ACHN (cell line): ENCODE measurements at regions not wholly inside any gene's neighbourhood (a gene's known extent, or its start where the extent isn't known, plus 50 kb on each side); places are given as distances from the start of the nearest gene placed in this dataset.
"Not testable (repeated sequence)": the region's sequence is repeated elsewhere in the genome, so short reads cannot be mapped to it uniquely, and the experiment has no call there.

Experiments
- DNase-seq: peaks from one replicate; pipeline ENCODE4 v3.0.0-alpha.2; 2015
- in situ Hi-C: cut with HindIII; loops from 2 replicates; pipeline ENCODE4 v1.10.0; 2017; ENCODE audit warnings: low sequenced_read_pairs, low pct_ligation_motif_present, low pct_unique_long_range_greater_than_20kb

DNA sequence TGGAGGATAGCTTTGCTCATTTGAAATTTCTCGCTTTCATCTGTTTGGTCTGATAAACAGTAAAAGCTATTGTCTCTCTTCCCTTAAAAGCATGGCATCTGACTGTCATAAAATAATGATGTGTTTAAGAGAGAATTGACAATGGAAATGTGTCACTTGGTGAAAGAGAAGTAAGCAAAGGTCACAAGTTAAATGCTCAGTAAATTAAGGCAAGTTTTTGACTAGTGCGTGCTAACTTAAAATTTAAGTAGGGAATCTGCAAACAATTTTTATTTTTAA, 161.6 kb upstream of the ANKRD50 start:
- in situ Hi-C loops = no loop called here
- DNase-seq = no peak

DNA sequence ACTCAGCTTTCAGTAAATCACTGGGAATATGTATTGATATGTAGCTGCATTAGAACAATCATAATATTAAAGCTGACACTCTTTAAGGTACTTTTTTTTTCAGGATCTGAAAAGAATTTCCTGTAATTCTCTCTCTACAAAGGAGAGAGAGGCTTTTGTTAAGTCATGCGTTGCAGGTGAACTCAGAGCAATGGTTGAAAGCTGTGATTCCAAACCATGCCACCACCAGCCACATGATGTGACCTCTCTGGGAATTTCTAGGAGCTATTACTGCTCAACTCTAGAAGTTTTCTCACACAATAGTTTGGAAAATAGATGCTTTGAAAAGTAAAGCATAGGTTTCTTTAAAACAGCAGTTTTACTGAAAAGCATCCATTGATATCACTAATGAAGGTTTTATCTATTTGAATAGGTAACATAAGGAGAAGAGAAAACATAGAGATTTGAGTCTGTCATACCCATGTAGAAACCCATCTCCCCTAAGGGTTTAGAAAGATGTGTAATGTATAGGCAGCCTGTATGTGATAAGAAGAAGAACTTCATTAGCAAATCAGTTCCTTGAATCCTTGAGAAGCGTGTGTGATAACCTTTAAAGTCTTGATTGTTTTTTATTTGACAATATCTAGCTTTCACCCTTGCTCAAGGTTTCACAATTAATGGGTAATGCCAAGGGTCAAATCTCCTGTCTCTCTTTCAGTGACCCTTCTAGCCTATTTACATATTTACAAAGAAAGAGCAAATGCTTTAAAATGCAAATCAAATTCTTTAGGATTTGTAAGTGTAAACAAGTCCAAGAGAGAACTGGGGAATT, 161.0 kb upstream of the ANKRD50 start:
- in situ Hi-C loops = no loop called here
- no peak for DNase-seq

DNA sequence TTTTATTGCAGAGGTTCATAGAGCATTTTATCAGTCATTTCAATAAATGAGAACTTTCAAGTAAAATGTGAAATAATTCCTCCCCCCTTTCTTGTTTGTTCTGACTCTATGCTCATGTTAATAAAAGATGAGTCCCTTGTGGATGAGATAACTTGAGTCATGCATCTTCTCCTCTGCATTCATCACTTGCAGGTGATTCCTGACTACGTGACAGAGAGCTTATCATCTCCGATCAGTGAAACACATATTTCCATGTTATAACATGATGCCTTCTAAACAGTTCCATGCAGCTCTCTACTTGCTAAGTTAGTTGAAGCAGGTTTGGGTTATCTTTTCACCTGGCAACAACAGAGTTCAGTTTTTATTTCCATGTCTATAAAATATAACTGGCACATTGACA, 160.1 kb upstream of the ANKRD50 start:
- in situ Hi-C loops = no loop called here
- no peak for DNase-seq

- no peak for DNase-seq
- in situ Hi-C loops = no loop called here
Measured at GRCh38 chr4:124869961-124870495, 157.5 kb upstream of the ANKRD50 start.

DNA sequence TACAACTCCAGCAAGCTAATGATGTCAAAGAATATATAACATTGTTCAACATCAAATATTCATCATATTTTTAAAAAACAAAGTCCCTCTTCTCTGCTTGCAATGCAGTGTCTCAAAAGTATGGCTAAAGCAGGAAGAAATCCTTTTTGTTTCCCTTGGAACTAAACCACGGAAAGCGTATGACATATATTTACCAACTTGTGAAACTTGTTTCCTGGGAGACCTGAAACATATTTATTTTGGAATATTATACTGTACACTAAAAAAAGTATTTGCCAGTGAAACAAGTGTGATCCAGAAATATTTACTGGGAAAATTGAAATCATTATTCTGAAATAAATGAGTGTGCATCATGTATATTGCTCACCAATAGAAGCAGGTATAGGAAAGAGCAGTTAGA, 156.0 kb upstream of the ANKRD50 start:
- DNase-seq = no peak
- in situ Hi-C loops = no loop called here

GRCh38 chr4:124867536-124867935, 155.0 kb upstream of the ANKRD50 start:
- in situ Hi-C loops = no loop called here
- DNase-seq = no peak

GRCh38 chr4:124866301-124866700, 153.8 kb upstream of the ANKRD50 start:
- in situ Hi-C loops = no loop called here
- DNase-seq = no peak

- no peak for DNase-seq
- in situ Hi-C loops = no loop called here
Measured at GRCh38 chr4:124863040-124863545, 150.6 kb upstream of the ANKRD50 start.

DNA sequence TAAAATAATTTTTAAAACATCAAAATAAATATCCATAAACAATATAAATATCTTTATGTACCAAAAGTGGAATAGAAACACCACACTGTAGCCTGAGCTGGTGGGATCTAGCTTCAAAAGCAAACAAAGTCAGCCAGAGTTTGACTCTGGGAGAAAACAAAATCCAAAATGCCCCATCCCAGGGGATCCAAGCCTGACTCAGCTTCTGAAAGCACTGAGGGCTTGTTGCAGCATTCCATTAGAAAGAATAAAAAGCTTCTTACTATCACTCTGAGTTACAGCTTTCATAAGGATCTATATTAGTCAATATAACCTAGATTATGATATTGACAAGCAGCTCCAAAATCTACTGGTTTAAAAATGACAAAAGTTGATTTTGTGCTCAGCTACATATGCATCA, 149.7 kb upstream of the ANKRD50 start:
- DNase-seq = no peak
- in situ Hi-C loops = no loop called here

GRCh38 chr4:124861761-124862160, 149.2 kb upstream of the ANKRD50 start:
- in situ Hi-C loops = no loop called here
- no peak for DNase-seq

GRCh38 chr4:124854968-124855367, 142.4 kb upstream of the ANKRD50 start:
- in situ Hi-C loops = no loop called here
- no peak for DNase-seq

DNA sequence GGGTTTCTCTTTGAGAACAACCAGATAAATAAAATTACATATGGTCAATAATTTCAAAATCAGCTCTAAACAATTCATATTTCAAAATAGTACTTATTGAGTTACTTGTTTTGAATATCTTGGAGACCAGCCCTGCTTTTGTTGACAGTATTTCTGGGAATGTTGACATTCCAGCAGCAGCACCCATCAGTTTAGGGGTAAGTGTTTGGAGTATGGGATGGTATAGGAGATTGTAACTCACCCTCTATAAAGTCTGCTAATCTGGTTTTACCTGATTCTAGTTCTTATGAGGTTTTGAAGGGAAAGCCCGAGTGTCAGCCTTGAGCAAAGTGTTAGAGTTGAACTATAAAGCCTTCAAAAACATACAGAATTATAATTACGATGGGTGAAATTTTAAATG, 139.2 kb upstream of the ANKRD50 start:
- in situ Hi-C loops = no loop called here
- no peak for DNase-seq

DNA sequence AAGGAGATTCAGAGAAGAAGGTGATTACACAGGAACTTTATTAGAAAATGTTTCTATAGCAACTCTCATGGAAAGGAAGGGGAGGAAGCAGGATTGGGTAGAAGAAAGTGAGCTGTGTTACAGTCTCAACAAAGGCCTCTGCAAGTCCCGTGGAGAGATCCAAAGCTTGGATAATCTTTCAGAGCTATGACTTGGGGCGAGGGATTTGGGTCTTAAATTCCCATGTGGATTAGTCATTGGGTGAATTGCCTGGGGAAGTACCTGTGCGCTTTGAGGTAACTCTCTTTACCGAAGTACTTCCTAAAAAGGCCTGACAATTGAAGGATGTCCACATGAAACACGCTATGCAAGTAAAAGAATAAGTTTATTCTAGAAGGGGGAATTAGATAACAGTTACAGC, 133.8 kb upstream of the ANKRD50 start:
- no peak for DNase-seq
- in situ Hi-C loops = no loop called here

DNA sequence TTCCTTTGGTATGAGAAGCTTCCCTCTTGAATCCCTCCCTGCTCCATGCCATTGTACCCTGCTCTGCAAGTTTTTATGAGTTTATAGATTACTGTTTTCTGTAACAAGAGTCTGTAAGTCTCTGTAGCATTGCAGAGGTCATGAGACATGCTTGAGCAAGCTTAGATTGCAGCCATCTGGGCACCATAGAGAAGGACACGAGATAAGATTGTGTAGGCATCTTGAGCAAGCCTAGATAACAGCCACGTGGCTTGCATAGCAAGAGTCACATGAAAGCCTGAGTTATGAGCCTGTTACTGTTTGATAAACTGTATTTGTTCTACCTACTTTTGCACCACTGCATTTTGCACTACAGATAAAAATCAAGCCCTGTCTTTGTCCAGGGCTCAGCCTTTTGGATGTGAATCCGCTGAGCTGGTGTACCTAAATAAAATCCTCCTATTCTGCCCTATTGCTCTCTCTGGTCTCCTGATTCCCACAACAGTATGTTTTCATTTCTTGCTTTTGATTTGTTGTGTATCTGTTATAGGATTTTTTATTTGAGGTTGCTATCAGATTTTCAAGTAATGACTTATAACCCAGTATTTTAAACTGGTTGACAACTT, 127.4 kb upstream of the ANKRD50 start:
- in situ Hi-C loops = no loop called here
- DNase-seq = no peak

DNA sequence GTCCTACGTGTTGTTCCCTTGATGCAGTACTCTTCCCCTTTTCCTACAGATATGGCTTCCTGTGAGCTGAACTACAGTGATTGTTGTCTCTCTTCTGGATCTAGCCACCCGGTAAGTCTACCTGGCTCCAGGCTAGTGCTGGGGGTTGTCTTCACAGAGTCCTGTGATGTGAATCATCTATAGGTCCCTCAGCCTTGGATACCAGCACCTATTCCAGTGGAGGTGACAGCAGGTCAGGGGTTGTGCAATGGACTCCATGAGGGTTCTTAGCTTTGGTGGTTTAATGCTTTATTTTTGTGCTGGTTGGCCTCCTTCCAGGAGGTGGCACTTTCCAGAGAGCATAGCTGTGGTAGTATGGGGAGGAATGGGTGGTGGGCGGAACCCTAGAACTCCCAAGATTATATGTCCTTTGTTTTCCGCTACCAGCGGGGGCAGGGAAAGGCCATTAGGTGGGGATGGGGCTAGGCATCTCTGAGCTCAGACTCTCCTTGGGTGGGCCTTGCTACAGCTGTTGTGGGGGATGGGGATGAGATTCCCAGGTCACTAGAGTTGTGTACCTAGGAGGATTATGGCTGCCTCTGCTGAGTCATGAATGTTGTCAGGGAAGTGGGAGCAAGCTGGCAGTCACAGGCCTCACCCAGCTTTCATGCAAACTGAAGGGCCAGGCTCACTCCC, 121.4 kb upstream of the ANKRD50 start:
- no peak for DNase-seq
- in situ Hi-C loops = no loop called here

GRCh38 chr4:124828382-124828781, 115.8 kb upstream of the ANKRD50 start:
- in situ Hi-C loops = no loop called here
- no peak for DNase-seq

DNA sequence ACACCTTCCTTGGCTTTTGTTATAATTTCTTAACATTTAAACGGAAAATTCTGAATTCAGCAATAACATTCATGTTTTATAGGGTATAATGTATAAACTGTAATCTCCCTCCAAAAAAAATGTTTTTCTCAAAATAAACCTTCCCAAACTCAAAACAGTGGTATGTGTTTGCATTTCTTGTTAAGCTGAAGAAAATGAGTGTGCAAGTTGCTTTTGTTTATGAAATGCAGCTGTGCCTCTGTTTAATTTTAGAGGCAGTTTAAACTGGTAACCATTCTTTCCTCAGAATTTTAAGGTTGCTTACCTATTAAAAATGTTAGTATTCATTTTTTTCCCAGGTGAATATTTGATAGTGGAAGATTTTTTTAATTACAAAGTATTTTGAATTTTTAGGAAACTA, 105.0 kb upstream of the ANKRD50 start:
- in situ Hi-C loops = no loop called here
- no peak for DNase-seq

DNA sequence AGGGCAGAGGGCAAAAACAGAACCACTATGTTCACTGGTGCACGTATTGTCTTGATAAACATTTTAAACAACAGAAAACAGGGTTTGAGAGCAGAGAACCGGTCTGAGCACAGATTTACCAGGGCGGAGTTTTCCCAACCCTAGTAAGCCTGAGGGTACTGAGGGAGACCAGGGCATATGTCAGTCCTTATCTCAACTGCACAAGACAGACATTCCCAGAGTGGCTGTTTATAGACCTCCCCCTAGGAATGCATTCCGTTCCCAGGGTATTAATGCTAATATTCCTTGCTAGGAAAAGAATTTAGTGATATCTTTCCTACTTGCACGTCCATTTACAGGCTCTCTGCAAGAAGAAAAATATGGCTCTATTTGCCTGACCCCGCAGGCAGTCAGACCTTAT, 99.7 kb upstream of the ANKRD50 start:
- in situ Hi-C loops, DNase-seq: not testable (repeated sequence)

GRCh38 chr4:124810827-124811226, 98.3 kb upstream of the ANKRD50 start:
- no peak for DNase-seq
- in situ Hi-C loops = no loop called here

- in situ Hi-C loops = no loop called here
- no peak for DNase-seq
Measured at GRCh38 chr4:124807421-124807820, 94.9 kb upstream of the ANKRD50 start.
